Kidney (tissue), 13 donors: ENCODE measurements at regions not wholly inside any gene's neighbourhood (a gene's known extent, or its start where the extent isn't known, plus 50 kb on each side); places are given as distances from the start of the nearest gene placed in this dataset.

Experiments
- DNase-seq, 5 donors: peaks; one replicate each; pipeline ENCODE4 v3.0.0-alpha.2; 2013 to 2020
- FAIRE-seq: peaks from 2 replicates; lab custom pipeline; 2012; peaks lifted over from hg19 to GRCh38; lab: Jason Lieb, UNC
- H3K27ac ChIP-seq, 2 donors: one replicate each; pipeline ENCODE4 v1.7.0; 2013; ENCODE audit warnings: low read depth in 2 of 2, low read length in 2 of 2, inconsistent platforms in 1 of 2
- H3K27me3 ChIP-seq: one replicate; pipeline ENCODE4 v1.7.1; 2013; ENCODE audit warnings: low read length, inconsistent platforms; ENCODE audit not compliant: control insufficient read depth, insufficient read depth
- H3K36me3 ChIP-seq, 3 donors: one replicate each; pipeline versions ENCODE4 v1.7.0 to v1.7.1; 2013; ENCODE audit warnings: low read length in 3 of 3, control low read depth in 1 of 3, inconsistent platforms in 1 of 3; ENCODE audit not compliant: insufficient read depth in 3 of 3, control insufficient read depth in 2 of 3
- H3K4me1 ChIP-seq, 3 donors: one replicate each; pipeline versions ENCODE4 v1.7.0 to v1.7.1; 2013; ENCODE audit warnings: low read length in 3 of 3, inconsistent platforms in 1 of 3, low read depth in 1 of 3; ENCODE audit not compliant: control insufficient read depth in 2 of 3, insufficient read depth in 2 of 3
- H3K4me3 ChIP-seq, 3 donors: one replicate each; pipeline versions ENCODE4 v1.7.0 to v1.8.1; 2013; ENCODE audit warnings: low read length in 3 of 3, control low read depth in 1 of 3, inconsistent platforms in 1 of 3
- H3K9ac ChIP-seq, 3 donors: one replicate each; pipeline versions ENCODE4 v1.7.0 to v1.7.1; 2013; ENCODE audit warnings: low read length in 3 of 3, control low read depth in 1 of 3, inconsistent platforms in 1 of 3
- H3K9me3 ChIP-seq, 3 donors: one replicate each; pipeline versions ENCODE4 v1.7.0 to v1.7.1; 2013; ENCODE audit warnings: low read length in 3 of 3, control low read depth in 1 of 3, inconsistent platforms in 1 of 3; ENCODE audit not compliant: control insufficient read depth in 2 of 3, insufficient read depth in 1 of 3
- CTCF ChIP-seq: IDR thresholded peaks from 3 replicates; pipeline ENCODE4 v1.5.1; 2012; ENCODE audit warnings: mild to moderate bottlenecking, moderate library complexity, borderline replicate concordance; ENCODE audit not compliant: insufficient read depth; ENCODE audit errors: extremely low read depth
- intact Hi-C: fragments of 100-400 bp; cut with DNase I; formaldehyde crosslinking; loops from one replicate; pipeline ENCODE4 v1.11.1; 2022
- donor health status: control.
- donor health status: control.
- donor health status: control.
- donor health status: control.
- donor health status: control.
- donor health status: DM: yes; HTN: yes; CAD: no.
- donor health status: Normal renal cell carcinoma (clear cell type).

GRCh38 chr6:14811775-14812428 lies 434.0 kb upstream of the JARID2 start:
- no peak for TF ChIP-seq CTCF
- Histone ChIP-seq H3K9me3 (no peaks in the 10 kb centered on the region), H3K4me1 (no peaks in the 10 kb centered on the region), H3K4me3 (no peak overlapping the region), H3K27ac (no peak overlapping the region), H3K36me3 (no peaks in the 10 kb centered on the region), H3K9ac (no peak overlapping the region), H3K27me3 (no peaks in the 10 kb centered on the region)
- DNase-seq (no peak), FAIRE-seq (no peak)
- intact Hi-C loops = no loop called here

GRCh38 chr6:14814016-14814415 lies 431.9 kb upstream of the JARID2 start:
- DNase-seq = no peak
- H3K27ac ChIP-seq = no peak overlapping the region
- no peak overlapping the region for H3K9ac ChIP-seq

GRCh38 chr6:14816116-14816859 lies 429.6 kb upstream of the JARID2 start:
- intact Hi-C loops = no loop called here
- TF ChIP-seq CTCF = no peak
- H3K4me3 ChIP-seq = no peak overlapping the region
- no peak overlapping the region for H3K9ac ChIP-seq
- H3K27me3 ChIP-seq = no peaks in the 10 kb centered on the region
- H3K36me3 ChIP-seq = no peaks in the 10 kb centered on the region
- DNase-seq (no peak), FAIRE-seq (no peak)
- H3K9me3 ChIP-seq = no peaks in the 10 kb centered on the region
- H3K4me1 ChIP-seq = peaks cover 0 to 3% (median 0%) of the 10 kb centered on the region in 3 donors
- H3K27ac ChIP-seq = no peak overlapping the region

More at GRCh38 chr6:14814016-14814415, 431.9 kb upstream of the JARID2 start:
- Histone ChIP-seq H3K4me1 (peaks cover 0 to 2% (median 0%) of the 10 kb centered on the region in 3 donors), H3K27me3 (no peaks in the 10 kb centered on the region), H3K36me3 (no peaks in the 10 kb centered on the region), H3K9me3 (no peaks in the 10 kb centered on the region), H3K4me3 (no peak overlapping the region)
- intact Hi-C loops = no loop called here
- no peak for TF ChIP-seq CTCF
- FAIRE-seq = no peak
